Breast epithelium (tissue), 4 donors: ENCODE measurements at regions not wholly inside any gene's neighbourhood (a gene's known extent, or its start where the extent isn't known, plus 50 kb on each side); places are given as distances from the start of the nearest gene placed in this dataset.

Experiments used
- DNase-seq, 2 donors: peaks; one replicate each; pipeline ENCODE4 v3.0.0-alpha.2; 2019; ENCODE audit warnings: low spot score in 2 of 2
- H3K27ac ChIP-seq, 2 donors: fragments of 200-600 bp; sonication (generic) in 1 of 2; one replicate each; pipeline ENCODE4 v1.5.1; 2016 to 2019; ENCODE audit warnings: mild to moderate bottlenecking in 1 of 2
- H3K27me3 ChIP-seq, 2 donors: fragments of 200-600 bp; sonication (generic) in 1 of 2; one replicate each; pipeline versions ENCODE4 v1.5.1 to v1.6.0; 2017 to 2019; ENCODE audit warnings: control low read depth in 1 of 2, mild to moderate bottlenecking in 1 of 2
- H3K36me3 ChIP-seq: fragments of 200-600 bp; one replicate; pipeline ENCODE4 v1.5.1; 2019
- H3K4me1 ChIP-seq, 2 donors: fragments of 200-600 bp; sonication (generic); one replicate each; pipeline ENCODE4 v1.5.1; 2016 to 2019; ENCODE audit warnings: control low read depth in 1 of 2
- H3K4me3 ChIP-seq, 3 donors: fragments of 200-600 bp; sonication (generic); 1 replicate in 2 of 3; 2 replicates in 1 of 3; pipeline ENCODE4 v1.5.1; 2016 to 2019; ENCODE audit warnings: mild to moderate bottlenecking in 3 of 3, moderate library complexity in 2 of 3
- H3K9me3 ChIP-seq, 2 donors: fragments of 200-600 bp; sonication (generic) in 1 of 2; one replicate each; pipeline ENCODE4 v1.5.1; 2016 to 2019; ENCODE audit warnings: control low read depth in 1 of 2
- CTCF ChIP-seq, 3 donors: fragments of 450-650 bp; IDR thresholded peaks; one replicate each; pipeline ENCODE4 v1.5.1; 2016 to 2017; ENCODE audit warnings: antibody characterized with exemption in 3 of 3, mild to moderate bottlenecking in 3 of 3, moderate library complexity in 3 of 3
- POLR2A ChIP-seq: fragments of 450-650 bp; IDR thresholded peaks from one replicate; pipeline ENCODE4 v1.6.1; 2016; ENCODE audit warnings: antibody characterized with exemption, mild to moderate bottlenecking, moderate library complexity
- POLR2AphosphoS5 ChIP-seq, 3 donors: sonication (generic); formaldehyde crosslinking; IDR thresholded peaks; one replicate each; pipeline ENCODE4 v1.6.1; 2017; ENCODE audit warnings: antibody characterized with exemption in 3 of 3
- intact Hi-C: fragments of 100-400 bp; cut with DNase I; formaldehyde crosslinking; loops from one replicate; pipeline ENCODE4 v1.15.1; 2023; ENCODE audit warnings: low total_unique reads

GRCh38 chr6:7053125-7053774, 54.5 kb upstream of the RREB1 start:
- peak overlapping the region; percentile 83 to 86 for H3K27ac ChIP-seq
- H3K27me3 ChIP-seq, result no peaks in the 10 kb centered on the region
- intact Hi-C loops, result no loop called here
- TF ChIP-seq POLR2A, result no peak
- no peak for TF ChIP-seq POLR2AphosphoS5 (IDR thresholded peaks at IDR 0.05)
- no peak for TF ChIP-seq CTCF (IDR thresholded peaks at IDR 0.05)
- H3K9me3 ChIP-seq, result no peaks in the 10 kb centered on the region
- H3K4me3 ChIP-seq, result no peak overlapping the region
- DNase-seq, result no peak
- no peaks in the 10 kb centered on the region for H3K36me3 ChIP-seq
- H3K4me1 ChIP-seq, result no peaks in the 10 kb centered on the region
